Esophagus muscularis mucosa (tissue), 4 donors: ENCODE measurements at regions not wholly inside any gene's neighbourhood (a gene's known extent, or its start where the extent isn't known, plus 50 kb on each side); places are given as distances from the start of the nearest gene placed in this dataset.
"Not testable (repeated sequence)": the region's sequence is repeated elsewhere in the genome, so short reads cannot be mapped to it uniquely, and the experiment has no call there.

Experiments used
- EP300 ChIP-seq: sonication (generic); formaldehyde crosslinking; IDR thresholded peaks from one replicate; pipeline ENCODE4 v1.6.1; 2017; ENCODE audit warnings: antibody characterized with exemption
- POLR2A ChIP-seq: fragments of 450-650 bp; IDR thresholded peaks from one replicate; pipeline ENCODE4 v1.6.1; 2017; ENCODE audit warnings: antibody characterized with exemption, moderate library complexity, mild to moderate bottlenecking, low read depth
- TF ChIP-seq, protein P1 (sequence below), 3 experiments: fragments of 200-600 bp in 2 of 3; fragments of 450-650 bp in 1 of 3; sonication (generic) in 2 of 3; IDR thresholded peaks; one replicate each; pipeline ENCODE4 v1.5.1; 2017 to 2019; ENCODE audit warnings: antibody characterized with exemption in 3 of 3, mild to moderate bottlenecking in 2 of 3, moderate library complexity in 1 of 3

- not testable (repeated sequence) for TF ChIP-seq POLR2A, EP300
- TF ChIP-seq, protein P1, sequence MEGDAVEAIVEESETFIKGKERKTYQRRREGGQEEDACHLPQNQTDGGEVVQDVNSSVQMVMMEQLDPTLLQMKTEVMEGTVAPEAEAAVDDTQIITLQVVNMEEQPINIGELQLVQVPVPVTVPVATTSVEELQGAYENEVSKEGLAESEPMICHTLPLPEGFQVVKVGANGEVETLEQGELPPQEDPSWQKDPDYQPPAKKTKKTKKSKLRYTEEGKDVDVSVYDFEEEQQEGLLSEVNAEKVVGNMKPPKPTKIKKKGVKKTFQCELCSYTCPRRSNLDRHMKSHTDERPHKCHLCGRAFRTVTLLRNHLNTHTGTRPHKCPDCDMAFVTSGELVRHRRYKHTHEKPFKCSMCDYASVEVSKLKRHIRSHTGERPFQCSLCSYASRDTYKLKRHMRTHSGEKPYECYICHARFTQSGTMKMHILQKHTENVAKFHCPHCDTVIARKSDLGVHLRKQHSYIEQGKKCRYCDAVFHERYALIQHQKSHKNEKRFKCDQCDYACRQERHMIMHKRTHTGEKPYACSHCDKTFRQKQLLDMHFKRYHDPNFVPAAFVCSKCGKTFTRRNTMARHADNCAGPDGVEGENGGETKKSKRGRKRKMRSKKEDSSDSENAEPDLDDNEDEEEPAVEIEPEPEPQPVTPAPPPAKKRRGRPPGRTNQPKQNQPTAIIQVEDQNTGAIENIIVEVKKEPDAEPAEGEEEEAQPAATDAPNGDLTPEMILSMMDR (IDR thresholded peaks at IDR 0.05) = not testable (repeated sequence)
These were observed 235.9 kb upstream of the RAI14 start for GRCh38 chr5:34420191-34420590.
